Neural progenitor cell (in vitro differentiated cells): ENCODE measurements at regions not wholly inside any gene's neighbourhood (a gene's known extent, or its start where the extent isn't known, plus 50 kb on each side); places are given as distances from the start of the nearest gene placed in this dataset.

Experiments
- EZH2 ChIP-seq: fragments of 200-600 bp; sonication (generic); IDR thresholded peaks from 2 replicates; pipeline ENCODE4 v1.6.1; 2017; ENCODE audit warnings: antibody characterized with exemption, mild to moderate bottlenecking, moderate library complexity
- EZH2phosphoT487 ChIP-seq: fragments of 200-600 bp; sonication (generic); IDR thresholded peaks from 2 replicates; pipeline ENCODE4 v1.6.1; 2017; ENCODE audit warnings: antibody characterized with exemption
- TF ChIP-seq, protein P1 (sequence below): fragments of 200-600 bp; sonication (generic); IDR thresholded peaks from 2 replicates; pipeline ENCODE4 v1.5.1; 2017; ENCODE audit warnings: antibody characterized with exemption, mild to moderate bottlenecking

GRCh38 chr17:56000411-56000810 lies 152.9 kb upstream of the ANKFN1 start:
- TF ChIP-seq, protein P1, sequence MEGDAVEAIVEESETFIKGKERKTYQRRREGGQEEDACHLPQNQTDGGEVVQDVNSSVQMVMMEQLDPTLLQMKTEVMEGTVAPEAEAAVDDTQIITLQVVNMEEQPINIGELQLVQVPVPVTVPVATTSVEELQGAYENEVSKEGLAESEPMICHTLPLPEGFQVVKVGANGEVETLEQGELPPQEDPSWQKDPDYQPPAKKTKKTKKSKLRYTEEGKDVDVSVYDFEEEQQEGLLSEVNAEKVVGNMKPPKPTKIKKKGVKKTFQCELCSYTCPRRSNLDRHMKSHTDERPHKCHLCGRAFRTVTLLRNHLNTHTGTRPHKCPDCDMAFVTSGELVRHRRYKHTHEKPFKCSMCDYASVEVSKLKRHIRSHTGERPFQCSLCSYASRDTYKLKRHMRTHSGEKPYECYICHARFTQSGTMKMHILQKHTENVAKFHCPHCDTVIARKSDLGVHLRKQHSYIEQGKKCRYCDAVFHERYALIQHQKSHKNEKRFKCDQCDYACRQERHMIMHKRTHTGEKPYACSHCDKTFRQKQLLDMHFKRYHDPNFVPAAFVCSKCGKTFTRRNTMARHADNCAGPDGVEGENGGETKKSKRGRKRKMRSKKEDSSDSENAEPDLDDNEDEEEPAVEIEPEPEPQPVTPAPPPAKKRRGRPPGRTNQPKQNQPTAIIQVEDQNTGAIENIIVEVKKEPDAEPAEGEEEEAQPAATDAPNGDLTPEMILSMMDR, result no peak
- no peak for TF ChIP-seq EZH2
- TF ChIP-seq EZH2phosphoT487, result no peak
